ENCODE measurements at regions not wholly inside any gene's neighbourhood (a gene's known extent, or its start where the extent isn't known, plus 50 kb on each side); places are given as distances from the start of the nearest gene placed in this dataset.

DNA sequence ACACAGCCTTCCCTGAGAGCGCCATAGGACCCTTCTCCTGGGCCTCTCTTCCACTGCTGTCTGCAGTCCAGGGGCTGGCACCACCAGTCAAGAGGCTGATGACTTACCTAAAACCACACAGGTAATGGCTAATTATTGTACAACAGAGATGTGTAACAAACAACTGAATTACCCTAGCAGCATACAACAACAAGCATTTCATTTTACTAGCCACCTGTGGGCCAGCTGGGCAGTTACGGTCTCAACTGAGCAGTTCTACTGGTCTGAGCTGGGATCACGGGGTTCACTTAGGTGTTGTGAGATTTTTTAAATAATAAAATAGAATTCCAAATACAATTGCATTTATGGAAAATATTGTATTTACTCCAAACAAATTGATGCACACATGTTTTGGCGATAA lies 431.9 kb downstream of the TNS3 start:
- no peaks in the 10 kb centered on the region for H3K9me3 ChIP-seq (ENCODE audit: control insufficient read depth, insufficient read depth, low read length)
- DNase-seq (ENCODE audit: low read depth, low spot score), result no peak
- no peak for TF ChIP-seq CTCF (IDR thresholded peaks at IDR 0.05; ENCODE audit: low read depth, low read length)
- ChIA-PET CTCF (no interaction called here), POLR2A (no interaction called here)
- H3K27me3 ChIP-seq (ENCODE audit: control insufficient read depth, insufficient read depth, low read length), result no peaks in the 10 kb centered on the region
- H3K4me3 ChIP-seq (ENCODE audit: low read depth, low read length), result no peak overlapping the region
- no peak overlapping the region for H3K27ac ChIP-seq (ENCODE audit: low read depth, low read length)

GRCh38 chr7:47149208-47149839 lies 432.6 kb downstream of the TNS3 start:
- no peak for DNase-seq (ENCODE audit: low read depth, low spot score)
- Histone ChIP-seq H3K27ac (ENCODE audit: low read depth, low read length) (peak overlapping the region; percentile 66), H3K4me3 (ENCODE audit: low read depth, low read length) (no peak overlapping the region), H3K9me3 (ENCODE audit: control insufficient read depth, insufficient read depth, low read length) (no peaks in the 10 kb centered on the region), H3K27me3 (ENCODE audit: control insufficient read depth, insufficient read depth, low read length) (no peaks in the 10 kb centered on the region)
- POLR2A ChIA-PET, result no interaction called here
- CTCF ChIA-PET, result no interaction called here
- no peak for TF ChIP-seq CTCF (IDR thresholded peaks at IDR 0.05; ENCODE audit: low read depth, low read length)

GRCh38 chr7:47148536-47149207 lies 433.2 kb downstream of the TNS3 start:
- CTCF ChIA-PET, result no interaction called here

GRCh38 chr7:47147213-47147631 lies 434.7 kb downstream of the TNS3 start:
- no peaks in the 10 kb centered on the region for H3K27me3 ChIP-seq (ENCODE audit: control insufficient read depth, insufficient read depth, low read length)
- CTCF ChIA-PET, result no interaction called here
- H3K4me3 ChIP-seq (ENCODE audit: low read depth, low read length), result no peak overlapping the region
- no peaks in the 10 kb centered on the region for H3K9me3 ChIP-seq (ENCODE audit: control insufficient read depth, insufficient read depth, low read length)
- TF ChIP-seq CTCF (IDR thresholded peaks at IDR 0.05; ENCODE audit: low read depth, low read length), result no peak
- DNase-seq (ENCODE audit: low read depth, low spot score), result no peak
- POLR2A ChIA-PET, result no interaction called here
- no peak overlapping the region for H3K27ac ChIP-seq (ENCODE audit: low read depth, low read length)

More at GRCh38 chr7:47148536-47149207, 433.2 kb downstream of the TNS3 start:
- no peaks in the 10 kb centered on the region for H3K9me3 ChIP-seq (ENCODE audit: control insufficient read depth, insufficient read depth, low read length)
- no peak overlapping the region for H3K4me3 ChIP-seq (ENCODE audit: low read depth, low read length)
- POLR2A ChIA-PET, result no interaction called here
- no peak for DNase-seq (ENCODE audit: low read depth, low spot score)
- H3K27me3 ChIP-seq (ENCODE audit: control insufficient read depth, insufficient read depth, low read length), result no peaks in the 10 kb centered on the region
- TF ChIP-seq CTCF (IDR thresholded peaks at IDR 0.05; ENCODE audit: low read depth, low read length), result no peak
- H3K27ac ChIP-seq (ENCODE audit: low read depth, low read length), result peak overlapping the region; percentile 66

GRCh38 chr7:47145982-47146381 lies 435.9 kb downstream of the TNS3 start:
- ChIA-PET CTCF (interaction anchor here (1.8 kb wide), 1 partner anchor 35 kb away, joined by 4 read pairs; no protein-coding TSS in a partner anchor), POLR2A (no interaction called here)
- H3K27ac ChIP-seq (ENCODE audit: low read depth, low read length), result no peak overlapping the region

More at GRCh38 chr7:47145982-47146381, 435.9 kb downstream of the TNS3 start:
- H3K9me3 ChIP-seq (ENCODE audit: control insufficient read depth, insufficient read depth, low read length), result no peaks in the 10 kb centered on the region
- H3K4me3 ChIP-seq (ENCODE audit: low read depth, low read length), result no peak overlapping the region
- no peak for TF ChIP-seq CTCF (IDR thresholded peaks at IDR 0.05; ENCODE audit: low read depth, low read length)
- no peak for DNase-seq (ENCODE audit: low read depth, low spot score)
- H3K27me3 ChIP-seq (ENCODE audit: control insufficient read depth, insufficient read depth, low read length), result no peaks in the 10 kb centered on the region
